GM08714 (cell line): ENCODE measurements at regions not wholly inside any gene's neighbourhood (a gene's known extent, or its start where the extent isn't known, plus 50 kb on each side); places are given as distances from the start of the nearest gene placed in this dataset.
"Not testable (repeated sequence)": the region's sequence is repeated elsewhere in the genome, so short reads cannot be mapped to it uniquely, and the experiment has no call there.

ENCODE experiments used
- H3K4me3 ChIP-seq: fragments of 200-500 bp; sonication (Bioruptor generic); 2 replicates; pipeline ENCODE4 v1.5.1; 2014; ENCODE audit warnings: mild to moderate bottlenecking, low read length, inconsistent platforms
- ZNF274 ChIP-seq: IDR thresholded peaks from 2 replicates; pipeline ENCODE4 v1.6.1; 2012; ENCODE audit warnings: mild to moderate bottlenecking, low read depth, low read length

- no peak for TF ChIP-seq ZNF274
- no peak overlapping the region for H3K4me3 ChIP-seq
Observed at GRCh38 chr22:26916236-26916635, 258.8 kb downstream of the MIAT start.

GRCh38 chr22:26918226-26918625 is 260.8 kb downstream of the MIAT start:
- TF ChIP-seq ZNF274 = no peak
- no peak overlapping the region for H3K4me3 ChIP-seq

- no peak overlapping the region for H3K4me3 ChIP-seq
- TF ChIP-seq ZNF274 = no peak
Observed at GRCh38 chr22:26921726-26922125, 264.3 kb downstream of the MIAT start.

GRCh38 chr22:26922806-26923205 is 265.4 kb downstream of the MIAT start:
- no peak for TF ChIP-seq ZNF274
- H3K4me3 ChIP-seq = no peak overlapping the region

GRCh38 chr22:26923531-26923930 is 266.1 kb downstream of the MIAT start:
- TF ChIP-seq ZNF274 = no peak
- no peak overlapping the region for H3K4me3 ChIP-seq

- H3K4me3 ChIP-seq = no peak overlapping the region
- no peak for TF ChIP-seq ZNF274
Observed at GRCh38 chr22:26927821-26928220, 270.4 kb downstream of the MIAT start.

- no peak for TF ChIP-seq ZNF274
- no peak overlapping the region for H3K4me3 ChIP-seq
Observed at GRCh38 chr22:26931471-26931870, 274.1 kb downstream of the MIAT start.

- TF ChIP-seq ZNF274 = no peak
Observed at GRCh38 chr22:26933105-26933590, 275.8 kb downstream of the MIAT start.

GRCh38 chr22:26937213-26937612 is 279.8 kb downstream of the MIAT start:
- H3K4me3 ChIP-seq = no peak overlapping the region
- TF ChIP-seq ZNF274 = no peak

More at GRCh38 chr22:26933105-26933590, 275.8 kb downstream of the MIAT start:
- H3K4me3 ChIP-seq = no peak overlapping the region

- TF ChIP-seq ZNF274 = no peak
- no peak overlapping the region for H3K4me3 ChIP-seq
Observed at GRCh38 chr22:26939466-26939865, 282.1 kb downstream of the MIAT start.

GRCh38 chr22:26941896-26942636 is 284.7 kb downstream of the MIAT start:
- H3K4me3 ChIP-seq = no peak overlapping the region
- no peak for TF ChIP-seq ZNF274

- no peak for TF ChIP-seq ZNF274
- H3K4me3 ChIP-seq = no peak overlapping the region
Observed at GRCh38 chr22:26942637-26942957, 285.2 kb downstream of the MIAT start.

- TF ChIP-seq ZNF274 = no peak
- no peak overlapping the region for H3K4me3 ChIP-seq
Observed at GRCh38 chr22:26945565-26945964, 288.2 kb downstream of the MIAT start.

- TF ChIP-seq ZNF274 = no peak
- H3K4me3 ChIP-seq = no peak overlapping the region
Observed at GRCh38 chr22:26949193-26949592, 291.8 kb downstream of the MIAT start.

GRCh38 chr22:26951139-26951538 is 293.8 kb downstream of the MIAT start:
- H3K4me3 ChIP-seq = not testable (repeated sequence)

GRCh38 chr22:26952004-26952403 is 294.6 kb downstream of the MIAT start:
- no peak for TF ChIP-seq ZNF274
- no peak overlapping the region for H3K4me3 ChIP-seq
